GM19467 (cell line): ENCODE measurements at regions not wholly inside any gene's neighbourhood (a gene's known extent, or its start where the extent isn't known, plus 50 kb on each side); places are given as distances from the start of the nearest gene placed in this dataset.

Experiments
- ATAC-seq: cut with Tn5 transposase; IDR thresholded peaks from one replicate; pipeline ENCODE4 v1.9.1; 2021; ENCODE audit warnings: mild to moderate bottlenecking, moderate library complexity; ENCODE audit not compliant: unreplicated experiment

GRCh38 chr16:66267292-66268014 lies 99.0 kb upstream of the CDH5 start:
- ATAC-seq = no peak

- no peak for ATAC-seq
These were observed 99.8 kb upstream of the CDH5 start for GRCh38 chr16:66266436-66267291.

GRCh38 chr16:66265556-66266141 lies 100.8 kb upstream of the CDH5 start:
- ATAC-seq = no peak

- no peak for ATAC-seq
These were observed 101.5 kb upstream of the CDH5 start for GRCh38 chr16:66265048-66265415.

- no peak for ATAC-seq
These were observed 102.0 kb upstream of the CDH5 start for GRCh38 chr16:66264311-66265047.

- ATAC-seq = no peak
These were observed 102.5 kb upstream of the CDH5 start for GRCh38 chr16:66263973-66264310.

GRCh38 chr16:66263168-66263972 lies 103.1 kb upstream of the CDH5 start:
- ATAC-seq = no peak

GRCh38 chr16:66262253-66263167 lies 104.0 kb upstream of the CDH5 start:
- ATAC-seq = no peak

GRCh38 chr16:66261826-66262225 lies 104.7 kb upstream of the CDH5 start:
- ATAC-seq = no peak

GRCh38 chr16:66260522-66261254 lies 105.8 kb upstream of the CDH5 start:
- no peak for ATAC-seq

- ATAC-seq = no peak
These were observed 107.3 kb upstream of the CDH5 start for GRCh38 chr16:66258916-66259845.

GRCh38 chr16:66256919-66257318 lies 109.6 kb upstream of the CDH5 start:
- no peak for ATAC-seq

GRCh38 chr16:66255647-66256046 lies 110.8 kb upstream of the CDH5 start:
- no peak for ATAC-seq

GRCh38 chr16:66254751-66255150 lies 111.7 kb upstream of the CDH5 start:
- ATAC-seq = no peak

- no peak for ATAC-seq
These were observed 112.4 kb upstream of the CDH5 start for GRCh38 chr16:66254106-66254505.

GRCh38 chr16:66251476-66252160 lies 114.9 kb upstream of the CDH5 start:
- no peak for ATAC-seq
